HCT116 (cell line): ENCODE measurements at regions not wholly inside any gene's neighbourhood (a gene's known extent, or its start where the extent isn't known, plus 50 kb on each side); places are given as distances from the start of the nearest gene placed in this dataset.

ENCODE experiments used
- ATAC-seq: fragments of 200-7000 bp; cut with Tn5 transposase; 2 replicates; pipeline ENCODE4 v1.9.1; 2020; ENCODE audit warnings: mild to moderate bottlenecking, moderate library complexity
- BruUV-seq: library from RNA; stranded (reverse); fragments of 400-500 nt; replicated peaks from 2 replicates; lab custom pipeline; 2021; lab: Mats Ljungman, UMichigan
- CTCF ChIA-PET: fragments of 300-600 bp; sonication (Branson Sonifier 250); formaldehyde crosslinking; loops from one replicate; lab custom pipeline; 2021; ENCODE audit warnings: antibody characterized with exemption; lab: Charles Lee
- POLR2A ChIA-PET: fragments of 300-600, 350-600 bp; sonication (Branson Sonifier 250); formaldehyde crosslinking; loops from one replicate; lab custom pipeline; 2021; ENCODE audit warnings: antibody characterized with exemption; lab: Charles Lee
- RAD21 ChIA-PET, 2 experiments: fragments of 300-600 bp; sonication (Branson Sonifier 250); formaldehyde crosslinking; loops; one replicate each; lab custom pipeline; 2023; ENCODE audit warnings: low total read pairs in 2 of 2; ENCODE audit not compliant: uncharacterized antibody in 2 of 2, unreplicated experiment in 2 of 2, low non-redundant PET in 1 of 2; lab: Charles Lee
- DNase-seq: peaks from one replicate; pipeline ENCODE4 v3.0.0-alpha.2; 2010; ENCODE audit warnings: low read depth, low spot score
- H2AFZ ChIP-seq: fragments of 200-600 bp; shearing (Covaris generic), sonication (generic); 2 replicates; pipeline ENCODE4 v1.6.1; 2017; ENCODE audit warnings: low read depth, mixed run types, mixed read lengths, antibody characterized with exemption, low read length; ENCODE audit not compliant: poor library complexity, severe bottlenecking
- H3K27ac ChIP-seq: 2 replicates; pipeline ENCODE4 v1.5.1; 2012; ENCODE audit warnings: low read depth, low read length
- H3K27me3 ChIP-seq: fragments of 200-600 bp; sonication (generic); 2 replicates; pipeline ENCODE4 v1.6.1; 2016; ENCODE audit warnings: mixed run types, low read length, mixed read lengths; ENCODE audit not compliant: insufficient read depth
- H3K36me3 ChIP-seq, 2 experiments: fragments of 200-500 bp in 1 of 2; fragments of 200-600 bp in 1 of 2; sonication (Bioruptor generic) in 1 of 2; sonication (generic) in 1 of 2; 2 replicates each; pipeline versions ENCODE4 v1.5.1 to v1.6.1; 2014 to 2016; ENCODE audit warnings: low read length in 2 of 2, inconsistent platforms in 1 of 2, mixed read lengths in 1 of 2, mixed run types in 1 of 2; ENCODE audit not compliant: insufficient read depth in 2 of 2, control insufficient read depth in 1 of 2
- H3K4me1 ChIP-seq, 2 experiments: fragments of 200-600 bp in 1 of 2; sonication (generic) in 1 of 2; 2 replicates each; pipeline versions ENCODE4 v1.5.1 to v1.6.1; 2012 to 2017; ENCODE audit warnings: low read length in 2 of 2, inconsistent platforms in 1 of 2, mild to moderate bottlenecking in 1 of 2, mixed read lengths in 1 of 2, mixed run types in 1 of 2, moderate library complexity in 1 of 2; ENCODE audit not compliant: insufficient read depth in 2 of 2, control insufficient read depth in 1 of 2
- H3K4me2 ChIP-seq: fragments of 200-600 bp; sonication (generic); 2 replicates; pipeline ENCODE4 v1.6.1; 2017; ENCODE audit warnings: mixed run types, low read length, mixed read lengths
- H3K4me3 ChIP-seq, 2 experiments: fragments of 200-600 bp in 1 of 2; sonication (generic) in 1 of 2; replicated peaks in 1 of 2; 2 replicates each; pipeline ENCODE4 v1.5.1; 2011 to 2016; ENCODE audit warnings: low read length in 2 of 2, control low read depth in 1 of 2, low read depth in 1 of 2, mild to moderate bottlenecking in 1 of 2, mixed read lengths in 1 of 2, mixed run types in 1 of 2
- H3K79me2 ChIP-seq: fragments of 200-600 bp; sonication (generic); 2 replicates; pipeline ENCODE4 v1.6.1; 2017; ENCODE audit warnings: mild to moderate bottlenecking, mixed run types, low read length, moderate library complexity, mixed read lengths; ENCODE audit not compliant: insufficient read depth
- H3K9ac ChIP-seq: fragments of 200-600 bp; sonication (generic); 2 replicates; pipeline ENCODE4 v1.6.1; 2016; ENCODE audit warnings: low read length, mixed read lengths
- H3K9me2 ChIP-seq: fragments of 200-600 bp; sonication (generic), shearing (Covaris generic); 2 replicates; pipeline ENCODE4 v1.6.1; 2017; ENCODE audit warnings: mixed run types, mild to moderate bottlenecking, moderate library complexity; ENCODE audit not compliant: insufficient read depth
- H3K9me3 ChIP-seq, 2 experiments: fragments of 200-500 bp in 1 of 2; fragments of 200-600 bp in 1 of 2; sonication (Bioruptor generic) in 1 of 2; sonication (generic) in 1 of 2; 2 replicates each; pipeline ENCODE4 v1.6.1; 2014 to 2017; ENCODE audit warnings: low read length in 2 of 2, mixed read lengths in 2 of 2, inconsistent platforms in 1 of 2, low read depth in 1 of 2, mild to moderate bottlenecking in 1 of 2, mixed run types in 1 of 2, moderate library complexity in 1 of 2; ENCODE audit not compliant: control insufficient read depth in 1 of 2, insufficient read depth in 1 of 2
- H4K20me1 ChIP-seq: fragments of 200-600 bp; sonication (generic), shearing (Covaris generic); 2 replicates; pipeline ENCODE4 v1.6.1; 2017; ENCODE audit warnings: mixed run types, mild to moderate bottlenecking, moderate library complexity; ENCODE audit not compliant: insufficient read depth
- ATF3 ChIP-seq: IDR thresholded peaks from 2 replicates; pipeline ENCODE4 v1.6.1; 2012
- EGR1 ChIP-seq: IDR thresholded peaks from 2 replicates; pipeline ENCODE4 v1.6.1; 2012; ENCODE audit warnings: low read depth
- ELF1 ChIP-seq: IDR thresholded peaks from 2 replicates; pipeline ENCODE4 v1.6.1; 2012; ENCODE audit warnings: low read depth, borderline replicate concordance
- EZH2 ChIP-seq: fragments of 200-600 bp; sonication (generic); IDR thresholded peaks from 2 replicates; pipeline ENCODE4 v1.6.1; 2017; ENCODE audit warnings: antibody characterized with exemption, mixed run types
- EZH2phosphoT487 ChIP-seq: fragments of 200-600 bp; IDR thresholded peaks from 2 replicates; pipeline ENCODE4 v1.6.1; 2018; ENCODE audit warnings: antibody characterized with exemption, borderline replicate concordance
- FOSL1 ChIP-seq: IDR thresholded peaks from 2 replicates; pipeline ENCODE4 v1.6.1; 2012; ENCODE audit warnings: low read depth
- MAX ChIP-seq: IDR thresholded peaks from 2 replicates; pipeline ENCODE4 v1.6.1; 2012
- POLR2A ChIP-seq: IDR thresholded peaks from 2 replicates; pipeline ENCODE4 v1.7.0; 2011; ENCODE audit warnings: borderline replicate concordance; ENCODE audit not compliant: insufficient read depth, insufficient read length; ENCODE audit errors: extremely low read depth
- POLR2AphosphoS5 ChIP-seq: IDR thresholded peaks from 2 replicates; pipeline ENCODE4 v1.6.1; 2011; ENCODE audit warnings: mild to moderate bottlenecking, low read depth, low read length, moderate library complexity
- RAD21 ChIP-seq: IDR thresholded peaks from 2 replicates; pipeline ENCODE4 v1.6.1; 2012; ENCODE audit warnings: low read depth, mild to moderate bottlenecking
- SIN3A ChIP-seq: IDR thresholded peaks from 2 replicates; pipeline ENCODE4 v1.6.1; 2012; ENCODE audit warnings: low read depth
- SP1 ChIP-seq: IDR thresholded peaks from 2 replicates; pipeline ENCODE4 v1.6.1; 2012; ENCODE audit warnings: low read depth
- SRF ChIP-seq: IDR thresholded peaks from 2 replicates; pipeline ENCODE4 v1.6.1; 2012; ENCODE audit warnings: low read depth
- YY1 ChIP-seq: IDR thresholded peaks from 2 replicates; pipeline ENCODE4 v1.6.1; 2011; ENCODE audit warnings: low read length, low read depth, moderate library complexity, mild to moderate bottlenecking; ENCODE audit not compliant: insufficient replicate concordance; ENCODE audit errors: extremely low read depth
- ZBTB33 ChIP-seq: IDR thresholded peaks from 2 replicates; pipeline ENCODE4 v1.6.1; 2011; ENCODE audit warnings: mild to moderate bottlenecking, low read length, moderate library complexity; ENCODE audit not compliant: insufficient replicate concordance; ENCODE audit errors: extremely low read depth
- ZNF274 ChIP-seq: fragments of 200-500 bp; sonication (Bioruptor generic); IDR thresholded peaks from 2 replicates; pipeline ENCODE4 v1.6.1; 2014; ENCODE audit warnings: mild to moderate bottlenecking, low read depth, low read length, inconsistent platforms
- intact Hi-C: fragments of 100-400 bp; cut with micrococcal nuclease; formaldehyde crosslinking; loops from 2 replicates; pipeline ENCODE4 v1.10.0; 2022
- TF ChIP-seq, protein P1 (sequence below): IDR thresholded peaks from 2 replicates; pipeline ENCODE4 v1.6.1; 2012; ENCODE audit warnings: low read depth
- TF ChIP-seq, protein P2 (sequence below), 3 experiments: fragments of 200-600 bp in 1 of 3; sonication (generic) in 1 of 3; IDR thresholded peaks in 2 of 3; conservative IDR thresholded peaks in 1 of 3; 2 replicates each; pipeline ENCODE4 v1.5.1; 2012 to 2017; ENCODE audit warnings: low read depth in 2 of 3, low read length in 2 of 3, antibody characterized with exemption in 1 of 3, borderline replicate concordance in 1 of 3, control low read depth in 1 of 3, mild to moderate bottlenecking in 1 of 3, mixed read lengths in 1 of 3, mixed run types in 1 of 3, moderate library complexity in 1 of 3; ENCODE audit not compliant: insufficient read depth in 1 of 3

DNA sequence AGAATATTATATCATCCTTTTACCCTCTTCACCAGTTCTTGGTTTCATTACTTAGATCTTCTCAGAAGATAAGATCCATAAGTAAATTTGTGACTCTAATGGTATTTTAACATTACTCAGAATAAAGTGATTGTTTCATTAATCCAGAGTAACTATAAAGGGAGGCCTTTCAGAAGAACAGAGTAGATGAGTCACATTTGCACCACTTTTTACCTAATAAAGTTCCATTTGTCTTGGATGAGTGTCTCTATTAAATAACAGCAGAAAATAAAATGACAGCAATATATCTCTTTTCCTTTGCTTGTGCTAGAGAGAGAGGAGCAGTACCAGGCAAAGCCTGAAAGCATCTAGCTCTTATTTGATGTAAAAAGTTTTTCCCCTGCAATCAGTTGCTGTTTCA lies 926.5 kb upstream of the CNTNAP5 start:
- no peak for DNase-seq
- H3K4me1 ChIP-seq: no peaks in the 10 kb centered on the region
- no peak for TF ChIP-seq ELF1
- TF ChIP-seq ATF3: no peak
- TF ChIP-seq, protein P1, sequence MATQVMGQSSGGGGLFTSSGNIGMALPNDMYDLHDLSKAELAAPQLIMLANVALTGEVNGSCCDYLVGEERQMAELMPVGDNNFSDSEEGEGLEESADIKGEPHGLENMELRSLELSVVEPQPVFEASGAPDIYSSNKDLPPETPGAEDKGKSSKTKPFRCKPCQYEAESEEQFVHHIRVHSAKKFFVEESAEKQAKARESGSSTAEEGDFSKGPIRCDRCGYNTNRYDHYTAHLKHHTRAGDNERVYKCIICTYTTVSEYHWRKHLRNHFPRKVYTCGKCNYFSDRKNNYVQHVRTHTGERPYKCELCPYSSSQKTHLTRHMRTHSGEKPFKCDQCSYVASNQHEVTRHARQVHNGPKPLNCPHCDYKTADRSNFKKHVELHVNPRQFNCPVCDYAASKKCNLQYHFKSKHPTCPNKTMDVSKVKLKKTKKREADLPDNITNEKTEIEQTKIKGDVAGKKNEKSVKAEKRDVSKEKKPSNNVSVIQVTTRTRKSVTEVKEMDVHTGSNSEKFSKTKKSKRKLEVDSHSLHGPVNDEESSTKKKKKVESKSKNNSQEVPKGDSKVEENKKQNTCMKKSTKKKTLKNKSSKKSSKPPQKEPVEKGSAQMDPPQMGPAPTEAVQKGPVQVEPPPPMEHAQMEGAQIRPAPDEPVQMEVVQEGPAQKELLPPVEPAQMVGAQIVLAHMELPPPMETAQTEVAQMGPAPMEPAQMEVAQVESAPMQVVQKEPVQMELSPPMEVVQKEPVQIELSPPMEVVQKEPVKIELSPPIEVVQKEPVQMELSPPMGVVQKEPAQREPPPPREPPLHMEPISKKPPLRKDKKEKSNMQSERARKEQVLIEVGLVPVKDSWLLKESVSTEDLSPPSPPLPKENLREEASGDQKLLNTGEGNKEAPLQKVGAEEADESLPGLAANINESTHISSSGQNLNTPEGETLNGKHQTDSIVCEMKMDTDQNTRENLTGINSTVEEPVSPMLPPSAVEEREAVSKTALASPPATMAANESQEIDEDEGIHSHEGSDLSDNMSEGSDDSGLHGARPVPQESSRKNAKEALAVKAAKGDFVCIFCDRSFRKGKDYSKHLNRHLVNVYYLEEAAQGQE: no peak
- no peak for TF ChIP-seq SIN3A
- no peak for TF ChIP-seq SP1
- no peak for TF ChIP-seq EZH2
- TF ChIP-seq SRF: no peak
- no peak for TF ChIP-seq YY1
- TF ChIP-seq ZBTB33: no peak
- no peak for TF ChIP-seq RAD21
- no peak for TF ChIP-seq EGR1
- TF ChIP-seq POLR2AphosphoS5: no peak
- no peak for TF ChIP-seq FOSL1
- no peak for TF ChIP-seq EZH2phosphoT487
- TF ChIP-seq POLR2A: no peak
- no peak for TF ChIP-seq ZNF274
- TF ChIP-seq, protein P2, sequence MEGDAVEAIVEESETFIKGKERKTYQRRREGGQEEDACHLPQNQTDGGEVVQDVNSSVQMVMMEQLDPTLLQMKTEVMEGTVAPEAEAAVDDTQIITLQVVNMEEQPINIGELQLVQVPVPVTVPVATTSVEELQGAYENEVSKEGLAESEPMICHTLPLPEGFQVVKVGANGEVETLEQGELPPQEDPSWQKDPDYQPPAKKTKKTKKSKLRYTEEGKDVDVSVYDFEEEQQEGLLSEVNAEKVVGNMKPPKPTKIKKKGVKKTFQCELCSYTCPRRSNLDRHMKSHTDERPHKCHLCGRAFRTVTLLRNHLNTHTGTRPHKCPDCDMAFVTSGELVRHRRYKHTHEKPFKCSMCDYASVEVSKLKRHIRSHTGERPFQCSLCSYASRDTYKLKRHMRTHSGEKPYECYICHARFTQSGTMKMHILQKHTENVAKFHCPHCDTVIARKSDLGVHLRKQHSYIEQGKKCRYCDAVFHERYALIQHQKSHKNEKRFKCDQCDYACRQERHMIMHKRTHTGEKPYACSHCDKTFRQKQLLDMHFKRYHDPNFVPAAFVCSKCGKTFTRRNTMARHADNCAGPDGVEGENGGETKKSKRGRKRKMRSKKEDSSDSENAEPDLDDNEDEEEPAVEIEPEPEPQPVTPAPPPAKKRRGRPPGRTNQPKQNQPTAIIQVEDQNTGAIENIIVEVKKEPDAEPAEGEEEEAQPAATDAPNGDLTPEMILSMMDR (IDR thresholded peaks at IDR 0.05 in 2 of 3, conservative IDR thresholded peaks at IDR 0.05 in 1 of 3; ENCODE audit: borderline replicate concordance in 1 of 3, insufficient read depth in 1 of 3, low read depth in 2 of 3, low read length in 2 of 3): no peak
- no peak for TF ChIP-seq MAX
- no peaks in the 10 kb centered on the region for H3K9me2 ChIP-seq
- H3K9me3 ChIP-seq: peaks cover 0 to 18% of the 10 kb centered on the region in 2 experiments; a peak in 2 of 4 replicates
- intact Hi-C loops: no loop called here
- no peak overlapping the region for H3K4me2 ChIP-seq
- no peaks in the 10 kb centered on the region for H3K27me3 ChIP-seq
- RAD21 ChIA-PET: no interaction called here
- BruUV-seq: no TSS peak
- H4K20me1 ChIP-seq: no peaks in the 10 kb centered on the region
- ATAC-seq: no peak
- CTCF ChIA-PET: no interaction called here
- H3K36me3 ChIP-seq: no peaks in the 10 kb centered on the region
- no peak overlapping the region for H3K4me3 ChIP-seq
- H3K79me2 ChIP-seq: no peaks in the 10 kb centered on the region
- H3K27ac ChIP-seq: no peak overlapping the region
- H2AFZ ChIP-seq: no peak overlapping the region
- POLR2A ChIA-PET: no interaction called here
- H3K9ac ChIP-seq: no peak overlapping the region
